Liver (tissue), 3 donors: ENCODE measurements at regions not wholly inside any gene's neighbourhood (a gene's known extent, or its start where the extent isn't known, plus 50 kb on each side); places are given as distances from the start of the nearest gene placed in this dataset.

ENCODE experiments used
- EGR1 ChIP-seq, 2 donors: IDR thresholded peaks; 2 replicates each; pipeline ENCODE4 v1.6.1; 2016 to 2018; ENCODE audit warnings: antibody characterized with exemption in 2 of 2, low read depth in 2 of 2
- RAD21 ChIP-seq, 2 donors: IDR thresholded peaks; 2 replicates each; pipeline ENCODE4 v1.6.1; 2016; ENCODE audit warnings: antibody characterized with exemption in 2 of 2, mild to moderate bottlenecking in 2 of 2
- RXRA ChIP-seq, 2 donors: IDR thresholded peaks; 2 replicates each; pipeline ENCODE4 v1.6.1; 2017 to 2018; ENCODE audit warnings: antibody characterized with exemption in 2 of 2, mild to moderate bottlenecking in 1 of 2
- TAF1 ChIP-seq: conservative IDR thresholded peaks from 2 replicates; pipeline ENCODE4 v1.6.1; 2016; ENCODE audit warnings: antibody characterized with exemption, mild to moderate bottlenecking
- YY1 ChIP-seq: IDR thresholded peaks from 2 replicates; pipeline ENCODE4 v1.6.1; 2016; ENCODE audit warnings: antibody characterized with exemption, mild to moderate bottlenecking
- TF ChIP-seq, protein P1 (sequence below): fragments of 150-350 bp; IDR thresholded peaks from 2 replicates; pipeline ENCODE4 v1.5.1; 2017; ENCODE audit warnings: improper control_type of control experiment, low read depth, low read length; ENCODE audit not compliant: missing input control
- TF ChIP-seq, protein P2 (sequence below): IDR thresholded peaks from 2 replicates; pipeline ENCODE4 v1.6.1; 2016; ENCODE audit warnings: antibody characterized with exemption, mild to moderate bottlenecking
- TF ChIP-seq, protein P3 (sequence below): IDR thresholded peaks from 2 replicates; pipeline ENCODE4 v1.6.1; 2016; ENCODE audit warnings: antibody characterized with exemption
- donor health status: healthy.
- donor health status: healthy.

DNA sequence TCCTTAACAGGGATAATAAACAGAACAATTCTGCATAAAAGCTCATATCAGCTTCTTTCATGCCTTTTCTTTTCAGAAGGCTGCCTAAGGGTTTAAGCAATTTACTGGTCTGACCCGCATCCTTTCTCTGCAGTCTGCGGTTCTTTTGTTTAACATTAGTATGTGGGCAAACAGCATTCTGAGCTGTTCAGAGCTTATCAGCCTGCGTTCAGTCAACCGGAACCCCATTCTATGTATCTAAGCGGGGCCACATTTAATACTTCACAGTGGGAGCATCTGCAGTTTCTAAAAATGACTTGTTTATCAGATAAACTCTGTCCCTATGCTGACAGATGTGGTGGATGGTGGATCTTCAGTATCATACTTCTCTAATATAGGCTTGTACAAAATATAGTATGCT, 758.9 kb upstream of the MMS22L start:
- TF ChIP-seq, protein P1, sequence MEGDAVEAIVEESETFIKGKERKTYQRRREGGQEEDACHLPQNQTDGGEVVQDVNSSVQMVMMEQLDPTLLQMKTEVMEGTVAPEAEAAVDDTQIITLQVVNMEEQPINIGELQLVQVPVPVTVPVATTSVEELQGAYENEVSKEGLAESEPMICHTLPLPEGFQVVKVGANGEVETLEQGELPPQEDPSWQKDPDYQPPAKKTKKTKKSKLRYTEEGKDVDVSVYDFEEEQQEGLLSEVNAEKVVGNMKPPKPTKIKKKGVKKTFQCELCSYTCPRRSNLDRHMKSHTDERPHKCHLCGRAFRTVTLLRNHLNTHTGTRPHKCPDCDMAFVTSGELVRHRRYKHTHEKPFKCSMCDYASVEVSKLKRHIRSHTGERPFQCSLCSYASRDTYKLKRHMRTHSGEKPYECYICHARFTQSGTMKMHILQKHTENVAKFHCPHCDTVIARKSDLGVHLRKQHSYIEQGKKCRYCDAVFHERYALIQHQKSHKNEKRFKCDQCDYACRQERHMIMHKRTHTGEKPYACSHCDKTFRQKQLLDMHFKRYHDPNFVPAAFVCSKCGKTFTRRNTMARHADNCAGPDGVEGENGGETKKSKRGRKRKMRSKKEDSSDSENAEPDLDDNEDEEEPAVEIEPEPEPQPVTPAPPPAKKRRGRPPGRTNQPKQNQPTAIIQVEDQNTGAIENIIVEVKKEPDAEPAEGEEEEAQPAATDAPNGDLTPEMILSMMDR: no peak
- TF ChIP-seq, protein P2, sequence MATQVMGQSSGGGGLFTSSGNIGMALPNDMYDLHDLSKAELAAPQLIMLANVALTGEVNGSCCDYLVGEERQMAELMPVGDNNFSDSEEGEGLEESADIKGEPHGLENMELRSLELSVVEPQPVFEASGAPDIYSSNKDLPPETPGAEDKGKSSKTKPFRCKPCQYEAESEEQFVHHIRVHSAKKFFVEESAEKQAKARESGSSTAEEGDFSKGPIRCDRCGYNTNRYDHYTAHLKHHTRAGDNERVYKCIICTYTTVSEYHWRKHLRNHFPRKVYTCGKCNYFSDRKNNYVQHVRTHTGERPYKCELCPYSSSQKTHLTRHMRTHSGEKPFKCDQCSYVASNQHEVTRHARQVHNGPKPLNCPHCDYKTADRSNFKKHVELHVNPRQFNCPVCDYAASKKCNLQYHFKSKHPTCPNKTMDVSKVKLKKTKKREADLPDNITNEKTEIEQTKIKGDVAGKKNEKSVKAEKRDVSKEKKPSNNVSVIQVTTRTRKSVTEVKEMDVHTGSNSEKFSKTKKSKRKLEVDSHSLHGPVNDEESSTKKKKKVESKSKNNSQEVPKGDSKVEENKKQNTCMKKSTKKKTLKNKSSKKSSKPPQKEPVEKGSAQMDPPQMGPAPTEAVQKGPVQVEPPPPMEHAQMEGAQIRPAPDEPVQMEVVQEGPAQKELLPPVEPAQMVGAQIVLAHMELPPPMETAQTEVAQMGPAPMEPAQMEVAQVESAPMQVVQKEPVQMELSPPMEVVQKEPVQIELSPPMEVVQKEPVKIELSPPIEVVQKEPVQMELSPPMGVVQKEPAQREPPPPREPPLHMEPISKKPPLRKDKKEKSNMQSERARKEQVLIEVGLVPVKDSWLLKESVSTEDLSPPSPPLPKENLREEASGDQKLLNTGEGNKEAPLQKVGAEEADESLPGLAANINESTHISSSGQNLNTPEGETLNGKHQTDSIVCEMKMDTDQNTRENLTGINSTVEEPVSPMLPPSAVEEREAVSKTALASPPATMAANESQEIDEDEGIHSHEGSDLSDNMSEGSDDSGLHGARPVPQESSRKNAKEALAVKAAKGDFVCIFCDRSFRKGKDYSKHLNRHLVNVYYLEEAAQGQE: no peak
- TF ChIP-seq TAF1: no peak
- no peak for TF ChIP-seq RAD21 (IDR thresholded peaks at IDR 0.05)
- TF ChIP-seq, protein P3, sequence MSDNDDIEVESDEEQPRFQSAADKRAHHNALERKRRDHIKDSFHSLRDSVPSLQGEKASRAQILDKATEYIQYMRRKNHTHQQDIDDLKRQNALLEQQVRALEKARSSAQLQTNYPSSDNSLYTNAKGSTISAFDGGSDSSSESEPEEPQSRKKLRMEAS: no peak
- TF ChIP-seq RXRA (IDR thresholded peaks at IDR 0.05): no peak
- no peak for TF ChIP-seq EGR1 (IDR thresholded peaks at IDR 0.05; ENCODE audit: low read depth in 2 of 2)
- no peak for TF ChIP-seq YY1
